Mammary epithelial cell (primary cell): ENCODE measurements at regions not wholly inside any gene's neighbourhood (a gene's known extent, or its start where the extent isn't known, plus 50 kb on each side); places are given as distances from the start of the nearest gene placed in this dataset.

Experiments used
- EZH2 ChIP-seq: IDR thresholded peaks from 2 replicates; pipeline ENCODE4 v1.6.1; 2012; ENCODE audit warnings: low read length, inconsistent platforms, borderline replicate concordance
- TF ChIP-seq, protein P1 (sequence below), 2 donors: IDR thresholded peaks in 1 of 2; conservative IDR thresholded peaks in 1 of 2; 2 replicates each; pipeline ENCODE4 v1.5.1; 2011 to 2012; ENCODE audit warnings: inconsistent platforms in 2 of 2, low read length in 2 of 2, mild to moderate bottlenecking in 2 of 2, control low read depth in 1 of 2, low read depth in 1 of 2; ENCODE audit not compliant: insufficient read depth in 1 of 2; ENCODE audit errors: extremely low read depth in 1 of 2

DNA sequence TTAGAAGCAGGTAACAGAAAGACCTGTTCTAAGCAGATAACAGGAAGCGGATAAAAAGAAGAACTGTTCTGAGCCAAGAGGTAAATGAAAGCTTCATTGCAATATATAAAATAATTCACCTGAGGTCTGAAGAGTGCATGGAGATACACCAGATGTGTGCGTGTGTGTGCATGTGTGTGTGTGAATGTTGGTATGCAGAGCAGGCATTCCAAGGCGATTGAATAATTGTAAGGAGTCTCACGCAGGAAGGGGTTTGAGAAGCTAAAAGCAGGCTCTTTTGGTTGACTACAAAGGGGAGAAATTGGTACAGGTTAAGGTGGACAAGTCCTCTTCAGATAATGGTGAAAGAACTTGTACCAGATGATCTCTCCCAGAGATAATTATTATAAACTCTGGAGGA is 450.6 kb downstream of the DNAJB9 start:
- TF ChIP-seq, protein P1, sequence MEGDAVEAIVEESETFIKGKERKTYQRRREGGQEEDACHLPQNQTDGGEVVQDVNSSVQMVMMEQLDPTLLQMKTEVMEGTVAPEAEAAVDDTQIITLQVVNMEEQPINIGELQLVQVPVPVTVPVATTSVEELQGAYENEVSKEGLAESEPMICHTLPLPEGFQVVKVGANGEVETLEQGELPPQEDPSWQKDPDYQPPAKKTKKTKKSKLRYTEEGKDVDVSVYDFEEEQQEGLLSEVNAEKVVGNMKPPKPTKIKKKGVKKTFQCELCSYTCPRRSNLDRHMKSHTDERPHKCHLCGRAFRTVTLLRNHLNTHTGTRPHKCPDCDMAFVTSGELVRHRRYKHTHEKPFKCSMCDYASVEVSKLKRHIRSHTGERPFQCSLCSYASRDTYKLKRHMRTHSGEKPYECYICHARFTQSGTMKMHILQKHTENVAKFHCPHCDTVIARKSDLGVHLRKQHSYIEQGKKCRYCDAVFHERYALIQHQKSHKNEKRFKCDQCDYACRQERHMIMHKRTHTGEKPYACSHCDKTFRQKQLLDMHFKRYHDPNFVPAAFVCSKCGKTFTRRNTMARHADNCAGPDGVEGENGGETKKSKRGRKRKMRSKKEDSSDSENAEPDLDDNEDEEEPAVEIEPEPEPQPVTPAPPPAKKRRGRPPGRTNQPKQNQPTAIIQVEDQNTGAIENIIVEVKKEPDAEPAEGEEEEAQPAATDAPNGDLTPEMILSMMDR (conservative IDR thresholded peaks at IDR 0.05 in 1 of 2, IDR thresholded peaks at IDR 0.05 in 1 of 2; ENCODE audit: extremely low read depth in 1 of 2, insufficient read depth in 1 of 2, low read depth in 1 of 2, low read length in 2 of 2) = no peak
- no peak for TF ChIP-seq EZH2
